PC-3 (cell line): ENCODE measurements at regions not wholly inside any gene's neighbourhood (a gene's known extent, or its start where the extent isn't known, plus 50 kb on each side); places are given as distances from the start of the nearest gene placed in this dataset.

Experiments used
- ATAC-seq: fragments of 200-7000 bp; cut with Tn5 transposase; 2 replicates; pipeline ENCODE4 v1.9.1; 2020; ENCODE audit warnings: mild to moderate bottlenecking, moderate library complexity
- BruUV-seq: library from RNA; stranded (reverse); fragments of 400-500 nt; replicated peaks from 2 replicates; lab custom pipeline; 2021; lab: Mats Ljungman, UMichigan
- CTCF ChIA-PET: fragments of 300-600 bp; sonication (Branson Sonifier 250); formaldehyde crosslinking; loops from one replicate; lab custom pipeline; 2022; ENCODE audit warnings: antibody characterized with exemption; lab: Charles Lee
- POLR2A ChIA-PET: fragments of 300-600 bp; sonication (Branson Sonifier 250); formaldehyde crosslinking; loops from one replicate; lab custom pipeline; 2022; ENCODE audit warnings: antibody characterized with exemption; ENCODE audit not compliant: unreplicated experiment; lab: Charles Lee
- DNase-seq: peaks from one replicate; pipeline ENCODE4 v3.0.0-alpha.2; 2015
- H2AFZ ChIP-seq: fragments of 300-600 bp; sonication (generic); 2 replicates; pipeline ENCODE4 v1.6.0; 2016; ENCODE audit warnings: antibody characterized with exemption, low read length
- H3F3A ChIP-seq: fragments of 300-600 bp; sonication (generic); one replicate; pipeline ENCODE4 v1.6.0; 2017; ENCODE audit warnings: antibody characterized with exemption, low read length, control low read depth, mild to moderate bottlenecking; ENCODE audit not compliant: unreplicated experiment
- H3K27ac ChIP-seq: fragments of 300-600 bp; sonication (generic); 2 replicates; pipeline ENCODE4 v1.5.1; 2016; ENCODE audit warnings: mild to moderate bottlenecking, low read length
- H3K27me3 ChIP-seq: fragments of 300-600 bp; sonication (generic); 2 replicates; pipeline ENCODE4 v1.6.1; 2016; ENCODE audit warnings: low read length, mixed read lengths
- H3K36me3 ChIP-seq: fragments of 300-600 bp; sonication (generic); 2 replicates; pipeline ENCODE4 v1.6.1; 2016; ENCODE audit warnings: low read depth, mixed run types, low read length, mixed read lengths
- H3K4me1 ChIP-seq: fragments of 300-600 bp; sonication (generic); 2 replicates; pipeline ENCODE4 v1.5.1; 2016; ENCODE audit warnings: low read length; ENCODE audit not compliant: insufficient read depth
- H3K4me2 ChIP-seq: fragments of 300-600 bp; sonication (generic); 2 replicates; pipeline ENCODE4 v1.6.0; 2016; ENCODE audit warnings: low read length
- H3K4me3 ChIP-seq: fragments of 300-600 bp; sonication (generic); 2 replicates; pipeline ENCODE4 v1.5.1; 2016; ENCODE audit warnings: mild to moderate bottlenecking, low read length, mixed read lengths
- H3K79me2 ChIP-seq: fragments of 300-600 bp; sonication (generic); 2 replicates; pipeline ENCODE4 v1.6.1; 2017; ENCODE audit warnings: low read length, mixed read lengths
- H3K9ac ChIP-seq: fragments of 300-600 bp; sonication (generic); 2 replicates; pipeline ENCODE4 v1.6.0; 2016; ENCODE audit warnings: mild to moderate bottlenecking, low read length
- H3K9me2 ChIP-seq: fragments of 300-600 bp; sonication (generic); replicated peaks from 2 replicates; pipeline ENCODE4 v1.6.1; 2016; ENCODE audit warnings: mixed run types, low read length, mixed read lengths
- H3K9me3 ChIP-seq: fragments of 300-600 bp; sonication (generic); 2 replicates; pipeline ENCODE4 v1.6.1; 2016; ENCODE audit warnings: low read length, mixed read lengths
- H4K20me1 ChIP-seq: fragments of 300-600 bp; sonication (generic); 2 replicates; pipeline ENCODE4 v1.6.1; 2016; ENCODE audit warnings: low read length, mixed read lengths
- EZH2 ChIP-seq: fragments of 300-600 bp; sonication (generic); IDR thresholded peaks from one replicate; pipeline ENCODE4 v1.6.1; 2017; ENCODE audit warnings: antibody characterized with exemption, mild to moderate bottlenecking, low read length; ENCODE audit not compliant: unreplicated experiment
- EZH2phosphoT487 ChIP-seq: fragments of 300-600 bp; sonication (generic); IDR thresholded peaks from 2 replicates; pipeline ENCODE4 v1.6.1; 2018; ENCODE audit warnings: mild to moderate bottlenecking, antibody characterized with exemption, low read length, borderline replicate concordance
- intact Hi-C: fragments of 100-400 bp; cut with micrococcal nuclease; formaldehyde crosslinking; loops from 2 replicates; pipeline ENCODE4 v1.9.0; 2023
- TF ChIP-seq, protein P1 (sequence below): fragments of 300-600 bp; sonication (generic); conservative IDR thresholded peaks from 2 replicates; pipeline ENCODE4 v1.5.1; 2017; ENCODE audit warnings: antibody characterized with exemption, low read depth, mild to moderate bottlenecking, low read length

DNA sequence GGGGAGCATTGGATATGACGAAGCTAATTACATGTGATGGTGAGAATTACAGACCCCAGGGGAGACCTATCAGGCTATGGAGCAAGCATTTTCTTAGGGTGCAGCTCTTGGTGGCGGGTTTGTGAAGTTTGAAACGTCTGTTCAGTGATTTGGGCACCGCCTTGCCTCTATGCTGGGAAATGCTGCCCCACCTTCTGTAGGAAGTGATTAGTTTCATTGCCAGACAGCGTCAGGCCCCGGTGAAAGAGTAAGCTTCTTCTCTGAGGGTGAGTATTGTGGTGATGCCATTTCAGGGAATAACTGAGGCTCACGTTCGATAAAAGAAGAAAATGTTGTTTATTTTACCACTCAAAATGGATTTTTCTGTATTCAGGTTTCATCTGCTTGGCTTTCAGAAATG lies 186.2 kb upstream of the CDH2 start:
- Histone ChIP-seq H3K27me3 (no peaks in the 10 kb centered on the region), H3F3A (no peaks in the 10 kb centered on the region), H2AFZ (no peak overlapping the region), H3K27ac (no peak overlapping the region), H3K4me3 (no peak overlapping the region), H3K9me2 (no peaks in the 10 kb centered on the region), H3K4me2 (no peak overlapping the region), H3K36me3 (no peaks in the 10 kb centered on the region), H3K4me1 (peaks cover 29% of the 10 kb centered on the region), H3K79me2 (no peaks in the 10 kb centered on the region), H4K20me1 (no peaks in the 10 kb centered on the region), H3K9ac (no peak overlapping the region), H3K9me3 (no peaks in the 10 kb centered on the region)
- CTCF ChIA-PET = no interaction called here
- no peak for ATAC-seq
- DNase-seq = no peak
- BruUV-seq = no TSS peak
- POLR2A ChIA-PET = no interaction called here
- TF ChIP-seq EZH2phosphoT487 = no peak
- TF ChIP-seq EZH2 = no peak
- TF ChIP-seq, protein P1, sequence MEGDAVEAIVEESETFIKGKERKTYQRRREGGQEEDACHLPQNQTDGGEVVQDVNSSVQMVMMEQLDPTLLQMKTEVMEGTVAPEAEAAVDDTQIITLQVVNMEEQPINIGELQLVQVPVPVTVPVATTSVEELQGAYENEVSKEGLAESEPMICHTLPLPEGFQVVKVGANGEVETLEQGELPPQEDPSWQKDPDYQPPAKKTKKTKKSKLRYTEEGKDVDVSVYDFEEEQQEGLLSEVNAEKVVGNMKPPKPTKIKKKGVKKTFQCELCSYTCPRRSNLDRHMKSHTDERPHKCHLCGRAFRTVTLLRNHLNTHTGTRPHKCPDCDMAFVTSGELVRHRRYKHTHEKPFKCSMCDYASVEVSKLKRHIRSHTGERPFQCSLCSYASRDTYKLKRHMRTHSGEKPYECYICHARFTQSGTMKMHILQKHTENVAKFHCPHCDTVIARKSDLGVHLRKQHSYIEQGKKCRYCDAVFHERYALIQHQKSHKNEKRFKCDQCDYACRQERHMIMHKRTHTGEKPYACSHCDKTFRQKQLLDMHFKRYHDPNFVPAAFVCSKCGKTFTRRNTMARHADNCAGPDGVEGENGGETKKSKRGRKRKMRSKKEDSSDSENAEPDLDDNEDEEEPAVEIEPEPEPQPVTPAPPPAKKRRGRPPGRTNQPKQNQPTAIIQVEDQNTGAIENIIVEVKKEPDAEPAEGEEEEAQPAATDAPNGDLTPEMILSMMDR = no peak
- intact Hi-C loops = loop anchor here (10.0 kb wide), 2 partner anchors 292 to 802 kb away; no protein-coding TSS in a partner anchor

DNA sequence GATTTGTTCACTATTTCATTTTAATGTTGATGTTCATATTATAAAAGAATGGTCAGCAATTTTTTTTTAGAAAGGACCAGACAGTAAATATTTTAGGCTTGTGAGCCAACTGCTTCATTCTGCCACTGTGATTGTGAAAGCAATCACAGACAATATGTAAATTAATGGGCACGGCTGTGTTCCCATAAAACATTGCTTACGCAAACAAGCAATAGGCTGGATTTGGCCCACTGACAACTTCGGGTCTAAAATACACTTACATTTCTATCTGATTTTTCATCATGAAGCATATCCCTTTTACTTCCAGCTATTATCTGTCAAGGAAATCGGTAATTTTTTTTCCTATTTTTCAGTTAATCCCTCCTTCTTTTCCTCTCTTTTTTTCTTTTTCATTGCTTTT lies 182.2 kb upstream of the CDH2 start:
- TF ChIP-seq EZH2phosphoT487 (no peak), EZH2 (no peak)
- TF ChIP-seq, protein P1 = no peak
- intact Hi-C loops = no loop called here
- POLR2A ChIA-PET = interaction anchor here (0.5 kb wide), 1 partner anchor 70 kb away, joined by 3 read pairs; no protein-coding TSS in a partner anchor

DNA sequence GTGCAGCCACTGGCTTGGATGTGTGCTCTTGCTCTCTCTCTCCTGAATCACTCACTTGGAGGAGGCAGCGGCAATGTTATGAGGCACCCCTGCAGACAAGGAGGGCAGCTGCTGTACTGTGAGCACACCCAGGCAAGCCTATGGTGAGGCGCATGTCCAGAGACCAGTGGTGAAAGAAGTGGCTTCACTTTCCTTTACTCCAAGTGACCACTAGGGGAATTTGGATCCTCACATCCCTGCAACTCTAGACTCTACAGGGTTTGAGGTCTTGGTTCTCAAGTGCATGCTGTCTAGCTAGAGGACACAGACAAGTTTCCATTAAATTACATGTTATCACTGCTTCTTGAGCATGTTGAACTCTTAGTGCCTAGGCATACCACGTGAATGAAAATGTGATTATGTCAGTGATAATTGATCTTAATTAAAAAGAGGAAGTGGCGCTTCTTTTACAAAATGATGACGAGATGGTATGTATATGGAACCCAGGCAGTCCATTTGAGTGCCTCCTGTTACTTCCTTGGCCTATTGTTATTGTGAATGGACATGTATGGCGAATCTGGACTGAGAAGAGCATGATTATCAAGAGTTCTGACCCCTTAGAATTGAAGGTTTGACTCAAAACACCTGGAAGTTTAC lies 181.0 kb upstream of the CDH2 start:
- Histone ChIP-seq H3K4me2 (no peak overlapping the region), H3K9me2 (no peaks in the 10 kb centered on the region), H3K27ac (no peak overlapping the region), H2AFZ (no peak overlapping the region), H3K4me3 (no peak overlapping the region), H3K27me3 (no peaks in the 10 kb centered on the region), H3K9ac (no peak overlapping the region), H4K20me1 (no peaks in the 10 kb centered on the region), H3K36me3 (no peaks in the 10 kb centered on the region), H3K4me1 (peaks cover 6% of the 10 kb centered on the region), H3F3A (no peaks in the 10 kb centered on the region), H3K9me3 (no peaks in the 10 kb centered on the region), H3K79me2 (no peaks in the 10 kb centered on the region)
- DNase-seq (peak; percentile 22), ATAC-seq (peak; percentile 38; the same call in 1 of the 2 replicates)
- no TSS peak for BruUV-seq
- no peak for TF ChIP-seq EZH2phosphoT487
- TF ChIP-seq, protein P1 = peak; percentile 47
- intact Hi-C loops = no loop called here
- ChIA-PET CTCF (no interaction called here), POLR2A (no interaction called here)

More for the DNA sequence above, 182.2 kb upstream of the CDH2 start:
- peak; percentile 37; the same call in 1 of the 2 replicates for ATAC-seq
- Histone ChIP-seq H3K36me3 (no peaks in the 10 kb centered on the region), H3K9me3 (no peaks in the 10 kb centered on the region), H3F3A (no peaks in the 10 kb centered on the region), H3K4me1 (peaks cover 6% of the 10 kb centered on the region), H3K27ac (no peak overlapping the region), H2AFZ (peak overlapping the region; percentile 29), H3K4me3 (0 out of 2 replicates have a peak overlapping the region, but pooled peaks have one; percentile 4), H3K4me2 (peak overlapping the region; percentile 45), H3K9me2 (no peaks in the 10 kb centered on the region), H3K27me3 (no peaks in the 10 kb centered on the region), H4K20me1 (no peaks in the 10 kb centered on the region), H3K79me2 (no peaks in the 10 kb centered on the region), H3K9ac (no peak overlapping the region)
- no TSS peak for BruUV-seq
- DNase-seq = peak; percentile 72
- CTCF ChIA-PET = no interaction called here
